ENCODE measurements at regions not wholly inside any gene's neighbourhood (a gene's known extent, or its start where the extent isn't known, plus 50 kb on each side); places are given as distances from the start of the nearest gene placed in this dataset.

- no peak for DNase-seq
Measured at GRCh38 chr3:23099677-23100076, 103.5 kb upstream of the UBE2E2 start.

GRCh38 chr3:23100106-23100505 is 103.0 kb upstream of the UBE2E2 start:
- Histone ChIP-seq H3K9me3 (no peaks in the 10 kb centered on the region), H3K4me3 (no peak overlapping the region), H3K27me3 (no peaks in the 10 kb centered on the region), H3K27ac (no peak overlapping the region), H3K4me1 (no peaks in the 10 kb centered on the region), H3K36me3 (no peaks in the 10 kb centered on the region)
- in situ Hi-C loops (cut with MboI; ENCODE audit: low pct_ligation_motif_present in 1 of 4, low pct_unique_long_range_greater_than_20kb in 1 of 4, low sequenced_read_pairs in 3 of 4): no loop called here
- intact Hi-C loops (cut with DNase I; ENCODE audit: low total_unique reads): no loop called here
- 78 to 92% methylated on average over 6 to 9 of the region's 9 CpGs for WGBS, 2 donors (ENCODE audit: low coverage in 1 of 2)
- no peak for DNase-seq
- TF ChIP-seq POLR2A (IDR thresholded peaks at IDR 0.05) (no peak), CTCF (IDR thresholded peaks at IDR 0.05) (no peak), EP300 (IDR thresholded peaks at IDR 0.05; ENCODE audit: low read depth) (no peak)

More at GRCh38 chr3:23099677-23100076, 103.5 kb upstream of the UBE2E2 start:
- no peaks in the 10 kb centered on the region for H3K27me3 ChIP-seq
- in situ Hi-C loops (cut with MboI; ENCODE audit: low pct_ligation_motif_present in 1 of 4, low pct_unique_long_range_greater_than_20kb in 1 of 4, low sequenced_read_pairs in 3 of 4): no loop called here
- TF ChIP-seq POLR2AphosphoS5 (IDR thresholded peaks at IDR 0.05): no peak
- TF ChIP-seq CTCF (IDR thresholded peaks at IDR 0.05): no peak
- 77 to 81% methylated on average over 2 of the region's 2 CpGs for WGBS, 2 donors (ENCODE audit: low coverage in 1 of 2)
- H3K36me3 ChIP-seq: no peaks in the 10 kb centered on the region
- H3K4me3 ChIP-seq: no peak overlapping the region
- intact Hi-C loops (cut with DNase I; ENCODE audit: low total_unique reads): no loop called here
- no peak overlapping the region for H3K27ac ChIP-seq
- H3K9me3 ChIP-seq: no peaks in the 10 kb centered on the region
- H3K4me1 ChIP-seq: no peaks in the 10 kb centered on the region

- Histone ChIP-seq H3K9me3 (no peaks in the 10 kb centered on the region), H3K4me1 (no peaks in the 10 kb centered on the region), H3K36me3 (no peaks in the 10 kb centered on the region), H3K27me3 (no peaks in the 10 kb centered on the region), H3K4me3 (no peak overlapping the region), H3K27ac (no peak overlapping the region)
- 50 to 56% methylated on average over 1 of the region's 1 CpG for WGBS, 2 donors (ENCODE audit: low coverage in 1 of 2)
- DNase-seq: no peak
- in situ Hi-C loops (cut with MboI; ENCODE audit: low pct_ligation_motif_present in 1 of 4, low pct_unique_long_range_greater_than_20kb in 1 of 4, low sequenced_read_pairs in 3 of 4) (no loop called here), intact Hi-C loops (cut with DNase I; ENCODE audit: low total_unique reads) (no loop called here)
- no peak for TF ChIP-seq POLR2AphosphoS5 (IDR thresholded peaks at IDR 0.05)
- TF ChIP-seq EP300 (IDR thresholded peaks at IDR 0.05; ENCODE audit: low read depth): no peak
- no peak for TF ChIP-seq POLR2A (IDR thresholded peaks at IDR 0.05)
- TF ChIP-seq CTCF (IDR thresholded peaks at IDR 0.05): no peak
Measured at GRCh38 chr3:23103764-23104163, 99.4 kb upstream of the UBE2E2 start.

- Histone ChIP-seq H3K9me3 (no peaks in the 10 kb centered on the region), H3K4me3 (no peak overlapping the region), H3K4me1 (no peaks in the 10 kb centered on the region), H3K27ac (no peak overlapping the region), H3K36me3 (no peaks in the 10 kb centered on the region), H3K27me3 (no peaks in the 10 kb centered on the region)
- TF ChIP-seq EP300 (IDR thresholded peaks at IDR 0.05; ENCODE audit: low read depth): no peak
- TF ChIP-seq POLR2AphosphoS5 (IDR thresholded peaks at IDR 0.05): no peak
- no peak for TF ChIP-seq POLR2A (IDR thresholded peaks at IDR 0.05)
- TF ChIP-seq CTCF (IDR thresholded peaks at IDR 0.05): no peak
- intact Hi-C loops (cut with DNase I; ENCODE audit: low total_unique reads) (no loop called here), in situ Hi-C loops (cut with MboI; ENCODE audit: low pct_ligation_motif_present in 1 of 4, low pct_unique_long_range_greater_than_20kb in 1 of 4, low sequenced_read_pairs in 3 of 4) (no loop called here)
- no peak for DNase-seq
Measured at GRCh38 chr3:23105048-23105447, 98.1 kb upstream of the UBE2E2 start.
